H1 (cell line): ENCODE measurements at regions not wholly inside any gene's neighbourhood (a gene's known extent, or its start where the extent isn't known, plus 50 kb on each side); places are given as distances from the start of the nearest gene placed in this dataset.

ENCODE experiments used
- CTCF ChIA-PET: fragments of 300-600 bp; sonication (Branson Sonifier 250); formaldehyde crosslinking; loops from one replicate; lab custom pipeline; 2021; ENCODE audit not compliant: partially characterized antibody; lab: Charles Lee
- POLR2A ChIA-PET: fragments of 300-600 bp; sonication (Branson Sonifier 250); formaldehyde crosslinking; loops from one replicate; lab custom pipeline; 2021; ENCODE audit warnings: inconsistent platforms; ENCODE audit not compliant: partially characterized antibody; lab: Charles Lee
- DNase-seq, 2 experiments: peaks; one replicate each; pipeline versions ENCODE4 v3.0.0 to v3.0.0-alpha.2; 2010 to 2022; ENCODE audit warnings: low spot score in 2 of 2, low read depth in 1 of 2, mixed read lengths in 1 of 2
- FAIRE-seq: peaks from 2 replicates; lab custom pipeline; 2011; peaks lifted over from hg19 to GRCh38; lab: Jason Lieb, UNC
- H2AFZ ChIP-seq: 2 replicates; pipeline ENCODE4 v1.8.1; 2012; ENCODE audit warnings: low read length, inconsistent platforms
- H2AK5ac ChIP-seq: 2 replicates; pipeline ENCODE4 v1.6.1; 2013; ENCODE audit warnings: low read depth, low read length
- H2BK120ac ChIP-seq: replicated peaks from 2 replicates; pipeline ENCODE3; 2013; ENCODE audit warnings: low read depth, low read length, inconsistent platforms
- H2BK12ac ChIP-seq: 2 replicates; pipeline ENCODE4 v1.6.1; 2013; ENCODE audit warnings: low read depth, low read length
- H2BK15ac ChIP-seq: 2 replicates; pipeline ENCODE4 v1.6.1; 2013; ENCODE audit warnings: low read length
- H2BK20ac ChIP-seq: 2 replicates; pipeline ENCODE4 v1.6.1; 2013; ENCODE audit warnings: low read length
- H2BK5ac ChIP-seq: 2 replicates; pipeline ENCODE4 v1.6.1; 2013; ENCODE audit warnings: low read depth, low read length
- H3K14ac ChIP-seq: 2 replicates; pipeline ENCODE4 v1.6.1; 2013; ENCODE audit warnings: inconsistent platforms; ENCODE audit not compliant: insufficient read length
- H3K18ac ChIP-seq: 2 replicates; pipeline ENCODE4 v1.6.1; 2013; ENCODE audit warnings: low read length; ENCODE audit errors: extremely low read depth
- H3K23ac ChIP-seq: 2 replicates; pipeline ENCODE4 v1.6.1; 2013; ENCODE audit warnings: inconsistent platforms; ENCODE audit not compliant: insufficient read length
- H3K23me2 ChIP-seq: 2 replicates; pipeline ENCODE4 v1.6.1; 2013; ENCODE audit warnings: low read depth, low read length
- H3K27ac ChIP-seq: 2 replicates; pipeline ENCODE4 v1.6.1; 2011; ENCODE audit warnings: low read depth, low read length, inconsistent platforms
- H3K27me3 ChIP-seq, 4 experiments: replicated peaks in 1 of 4; 1 replicate in 1 of 4; 2 replicates in 3 of 4; pipeline versions ENCODE4 v1.6.1 to v1.8.1; 2011 to 2013; ENCODE audit warnings: low read length in 3 of 4, mild to moderate bottlenecking in 3 of 4, inconsistent platforms in 2 of 4, mixed read lengths in 2 of 4, moderate library complexity in 1 of 4; ENCODE audit not compliant: control insufficient read depth in 3 of 4, insufficient read depth in 3 of 4; ENCODE audit errors: extremely low read depth in 1 of 4
- H3K36me3 ChIP-seq, 4 experiments: 2 replicates each; pipeline versions ENCODE4 v1.6.1 to v1.8.1; 2011 to 2013; ENCODE audit warnings: mild to moderate bottlenecking in 4 of 4, low read length in 3 of 4, moderate library complexity in 2 of 4, control low read depth in 1 of 4, inconsistent platforms in 1 of 4; ENCODE audit not compliant: insufficient read depth in 4 of 4, control insufficient read depth in 2 of 4
- H3K4ac ChIP-seq: replicated peaks from 2 replicates; pipeline ENCODE3; 2013; ENCODE audit warnings: low read length, low read depth, mixed read lengths, inconsistent platforms; ENCODE audit not compliant: insufficient read length
- H3K4me1 ChIP-seq, 4 experiments: replicated peaks in 1 of 4; 1 replicate in 1 of 4; 2 replicates in 3 of 4; pipeline versions ENCODE4 v1.6.1 to v1.8.1; 2011 to 2013; ENCODE audit warnings: low read length in 3 of 4, inconsistent platforms in 2 of 4, mixed read lengths in 1 of 4; ENCODE audit not compliant: insufficient read depth in 4 of 4, control insufficient read depth in 3 of 4
- H3K4me2 ChIP-seq, 2 experiments: 2 replicates each; pipeline versions ENCODE4 v1.6.1 to v1.8.1; 2011 to 2013; ENCODE audit warnings: low read depth in 2 of 2, low read length in 2 of 2, control low read depth in 1 of 2, inconsistent platforms in 1 of 2, mild to moderate bottlenecking in 1 of 2; ENCODE audit not compliant: insufficient read depth in 1 of 2
- H3K4me3 ChIP-seq, 4 experiments: fragments of 200-600, 300-600 bp in 1 of 4; sonication (generic), shearing (Covaris generic), sonication (Bioruptor Twin) in 1 of 4; 2 replicates each; pipeline versions ENCODE4 v1.5.1 to v1.8.1; 2011 to 2016; ENCODE audit warnings: low read length in 4 of 4, low read depth in 3 of 4, control low read depth in 2 of 4, inconsistent platforms in 2 of 4, mild to moderate bottlenecking in 2 of 4, mixed read lengths in 1 of 4, moderate library complexity in 1 of 4; ENCODE audit not compliant: insufficient read depth in 2 of 4; ENCODE audit errors: extremely low read depth in 1 of 4
- H3K56ac ChIP-seq: replicated peaks from 2 replicates; pipeline ENCODE3; 2013; ENCODE audit warnings: low read depth, mild to moderate bottlenecking, mixed read lengths, low read length, inconsistent platforms; ENCODE audit not compliant: insufficient read length
- H3K79me1 ChIP-seq: 2 replicates; pipeline ENCODE4 v1.6.1; 2013; ENCODE audit warnings: low read depth, low read length, control low read depth
- H3K79me2 ChIP-seq, 2 experiments: 2 replicates each; pipeline versions ENCODE4 v1.6.1 to v1.8.1; 2012 to 2013; ENCODE audit warnings: low read length in 2 of 2, mild to moderate bottlenecking in 2 of 2, inconsistent platforms in 1 of 2; ENCODE audit not compliant: insufficient read depth in 2 of 2, control insufficient read depth in 1 of 2
- H3K9ac ChIP-seq, 4 experiments: replicated peaks in 1 of 4; 1 replicate in 1 of 4; 2 replicates in 3 of 4; pipeline versions ENCODE4 v1.6.1 to v1.8.1; 2011 to 2013; ENCODE audit warnings: low read depth in 3 of 4, low read length in 3 of 4, control low read depth in 2 of 4, mild to moderate bottlenecking in 2 of 4, moderate library complexity in 2 of 4, inconsistent platforms in 1 of 4; ENCODE audit errors: extremely low read depth in 1 of 4
- H3K9me3 ChIP-seq, 2 experiments: 2 replicates each; pipeline versions ENCODE4 v1.6.1 to v1.8.1; 2012 to 2013; ENCODE audit warnings: mild to moderate bottlenecking in 2 of 2, moderate library complexity in 2 of 2, control low read depth in 1 of 2, inconsistent platforms in 1 of 2, low read depth in 1 of 2, low read length in 1 of 2, mixed read lengths in 1 of 2; ENCODE audit not compliant: insufficient read depth in 2 of 2
- H4K20me1 ChIP-seq, 2 experiments: replicated peaks in 1 of 2; 2 replicates each; pipeline versions ENCODE3 to v1.8.1; 2011 to 2013; ENCODE audit warnings: inconsistent platforms in 2 of 2, low read length in 2 of 2, mild to moderate bottlenecking in 1 of 2; ENCODE audit not compliant: insufficient read depth in 2 of 2, control insufficient read depth in 1 of 2
- H4K5ac ChIP-seq: 2 replicates; pipeline ENCODE4 v1.6.1; 2013; ENCODE audit warnings: low read length, low read depth, mixed read lengths, inconsistent platforms; ENCODE audit not compliant: insufficient read length
- H4K8ac ChIP-seq: 2 replicates; pipeline ENCODE4 v1.8.0; 2013; ENCODE audit warnings: mild to moderate bottlenecking, moderate library complexity, low read length, inconsistent platforms; ENCODE audit not compliant: insufficient read depth; ENCODE audit errors: extremely low read depth
- H4K91ac ChIP-seq: replicated peaks from 2 replicates; pipeline ENCODE3; 2013; ENCODE audit warnings: low read length, mixed read lengths, inconsistent platforms; ENCODE audit not compliant: insufficient read length
- EP300 ChIP-seq, 2 experiments: IDR thresholded peaks; 1 replicate in 1 of 2; 2 replicates in 1 of 2; pipeline ENCODE4 v1.6.1; 2011 to 2012; ENCODE audit warnings: low read depth in 2 of 2, low read length in 2 of 2, mild to moderate bottlenecking in 2 of 2, borderline replicate concordance in 1 of 2, inconsistent platforms in 1 of 2, moderate library complexity in 1 of 2
- GABPA ChIP-seq: IDR thresholded peaks from 2 replicates; pipeline ENCODE4 v1.6.1; 2011; ENCODE audit warnings: mild to moderate bottlenecking, low read length, moderate library complexity, borderline replicate concordance; ENCODE audit not compliant: insufficient read depth
- RFX5 ChIP-seq: IDR thresholded peaks from 2 replicates; pipeline ENCODE4 v1.6.1; 2011; ENCODE audit warnings: low read depth, low read length, improper control_type of control experiment, borderline replicate concordance
- SAP30 ChIP-seq: fragments of 300-600 bp; sonication (generic); IDR thresholded peaks from 2 replicates; pipeline ENCODE4 v1.7.1; 2012; ENCODE audit warnings: low read length, moderate library complexity, mild to moderate bottlenecking, inconsistent platforms; ENCODE audit not compliant: insufficient read depth, insufficient replicate concordance
- SIX5 ChIP-seq: IDR thresholded peaks from 2 replicates; pipeline ENCODE4 v1.6.1; 2011; ENCODE audit warnings: mild to moderate bottlenecking, low read depth, low read length
- SP1 ChIP-seq: IDR thresholded peaks from 2 replicates; pipeline ENCODE4 v1.6.1; 2011; ENCODE audit warnings: low read depth, low read length
- SP4 ChIP-seq: IDR thresholded peaks from 2 replicates; pipeline ENCODE4 v1.6.1; 2012; ENCODE audit warnings: low read length, inconsistent platforms
- TAF1 ChIP-seq: IDR thresholded peaks from 2 replicates; pipeline ENCODE4 v1.6.1; 2011; ENCODE audit warnings: mild to moderate bottlenecking, low read depth, low read length
- TBP ChIP-seq: IDR thresholded peaks from 2 replicates; pipeline ENCODE4 v1.6.1; 2011; ENCODE audit warnings: low read depth, low read length, improper control_type of control experiment
- ZNF274 ChIP-seq: IDR thresholded peaks from 2 replicates; pipeline ENCODE4 v1.7.0; 2012; ENCODE audit warnings: low read length, borderline replicate concordance; ENCODE audit errors: extremely low read depth
- WGBS, 2 experiments: shearing (Covaris generic) in 1 of 2; methylation state at CpG; one replicate each; pipeline versions ENCODE4 v1.1.6 to v1.1.7; 2013 to 2015; ENCODE audit warnings: low lambda C conversion rate in 2 of 2, mixed read lengths in 2 of 2, inconsistent platforms in 1 of 2, low coverage in 1 of 2, missing lambda C conversion rate in 1 of 2; ENCODE audit not compliant: insufficient replicate concordance in 2 of 2, insufficient coverage in 1 of 2, insufficient read length in 1 of 2; ENCODE audit errors: extremely low coverage in 1 of 2, missing lambda C conversion rate in 1 of 2; 5-methylcytosine and 5-hydroxymethylcytosine counted together
- TF ChIP-seq, protein P1 (sequence below), 3 experiments: IDR thresholded peaks; 1 replicate in 2 of 3; 2 replicates in 1 of 3; pipeline versions ENCODE4 v1.5.1 to v1.6.1; 2011; ENCODE audit warnings: low read length in 3 of 3, mild to moderate bottlenecking in 3 of 3, inconsistent platforms in 2 of 3, low read depth in 1 of 3, moderate library complexity in 1 of 3; ENCODE audit not compliant: insufficient read depth in 1 of 3; ENCODE audit errors: control extremely low read depth in 1 of 3

DNA sequence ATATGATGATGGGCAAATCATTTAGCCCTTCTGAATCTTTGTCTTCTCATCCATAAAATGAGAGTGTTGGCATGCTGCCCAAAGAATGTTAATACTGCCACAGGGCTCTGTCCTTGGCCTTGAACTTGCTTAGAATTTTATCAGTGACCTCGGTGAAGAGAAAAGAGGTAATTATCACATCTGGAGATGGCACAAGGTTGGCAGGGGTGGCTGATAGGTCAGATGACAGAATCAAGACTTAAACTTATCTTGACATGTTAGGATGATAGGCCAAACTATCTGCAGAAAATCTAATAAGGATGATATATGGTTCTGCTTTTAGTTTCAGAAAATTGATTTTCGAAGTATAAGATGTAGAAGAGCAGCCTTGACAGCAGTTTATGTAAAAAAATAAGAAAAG lies 599.1 kb upstream of the CLINT1 start:
- no peaks in the 10 kb centered on the region for H3K79me1 ChIP-seq
- WGBS, 2 experiments = 93% methylated on average over 2 of the region's 2 CpGs; no CpG with 5 or more reads in 1 of the 2 experiments
- H3K27ac ChIP-seq = no peak overlapping the region
- no peak for FAIRE-seq
- H3K23me2 ChIP-seq = no peaks in the 10 kb centered on the region
- H3K36me3 ChIP-seq = no peaks in the 10 kb centered on the region
- H3K9me3 ChIP-seq = no peaks in the 10 kb centered on the region
- no peaks in the 10 kb centered on the region for H3K4me1 ChIP-seq
- H3K4ac ChIP-seq = no peak overlapping the region
- H4K91ac ChIP-seq = no peak overlapping the region
- H2BK5ac ChIP-seq = no peak overlapping the region
- H3K56ac ChIP-seq = no peak overlapping the region
- POLR2A ChIA-PET = no interaction called here
- no peak overlapping the region for H3K4me3 ChIP-seq
- DNase-seq = no peak
- H2AFZ ChIP-seq = no peak overlapping the region
- peaks cover 0 to under 1% (median 0%) of the 10 kb centered on the region in 4 experiments; a peak in 1 of 7 replicates for H3K27me3 ChIP-seq
- no peak overlapping the region for H4K8ac ChIP-seq
- no peak overlapping the region for H2BK12ac ChIP-seq
- no peak overlapping the region for H3K23ac ChIP-seq
- no peak overlapping the region for H2BK120ac ChIP-seq
- CTCF ChIA-PET = no interaction called here
- no peaks in the 10 kb centered on the region for H3K79me2 ChIP-seq
- H3K9ac ChIP-seq = no peak overlapping the region
- H3K14ac ChIP-seq = no peak overlapping the region
- no peak overlapping the region for H2AK5ac ChIP-seq
- no peak overlapping the region for H3K18ac ChIP-seq
- H2BK15ac ChIP-seq = no peak overlapping the region
- no peak overlapping the region for H2BK20ac ChIP-seq
- H4K5ac ChIP-seq = no peak overlapping the region
- H3K4me2 ChIP-seq = no peak overlapping the region
- no peaks in the 10 kb centered on the region for H4K20me1 ChIP-seq
- TF ChIP-seq SAP30 (no peak), ZNF274 (no peak), GABPA (no peak), TAF1 (no peak), SIX5 (no peak), SP4 (no peak), TBP (no peak), EP300 (IDR thresholded peaks at IDR 0.05; ENCODE audit: borderline replicate concordance in 1 of 2, low read depth in 2 of 2, low read length in 2 of 2) (no peak), RFX5 (no peak), SP1 (no peak)
- TF ChIP-seq, protein P1, sequence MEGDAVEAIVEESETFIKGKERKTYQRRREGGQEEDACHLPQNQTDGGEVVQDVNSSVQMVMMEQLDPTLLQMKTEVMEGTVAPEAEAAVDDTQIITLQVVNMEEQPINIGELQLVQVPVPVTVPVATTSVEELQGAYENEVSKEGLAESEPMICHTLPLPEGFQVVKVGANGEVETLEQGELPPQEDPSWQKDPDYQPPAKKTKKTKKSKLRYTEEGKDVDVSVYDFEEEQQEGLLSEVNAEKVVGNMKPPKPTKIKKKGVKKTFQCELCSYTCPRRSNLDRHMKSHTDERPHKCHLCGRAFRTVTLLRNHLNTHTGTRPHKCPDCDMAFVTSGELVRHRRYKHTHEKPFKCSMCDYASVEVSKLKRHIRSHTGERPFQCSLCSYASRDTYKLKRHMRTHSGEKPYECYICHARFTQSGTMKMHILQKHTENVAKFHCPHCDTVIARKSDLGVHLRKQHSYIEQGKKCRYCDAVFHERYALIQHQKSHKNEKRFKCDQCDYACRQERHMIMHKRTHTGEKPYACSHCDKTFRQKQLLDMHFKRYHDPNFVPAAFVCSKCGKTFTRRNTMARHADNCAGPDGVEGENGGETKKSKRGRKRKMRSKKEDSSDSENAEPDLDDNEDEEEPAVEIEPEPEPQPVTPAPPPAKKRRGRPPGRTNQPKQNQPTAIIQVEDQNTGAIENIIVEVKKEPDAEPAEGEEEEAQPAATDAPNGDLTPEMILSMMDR (IDR thresholded peaks at IDR 0.05; ENCODE audit: control extremely low read depth in 1 of 3, insufficient read depth in 1 of 3, low read depth in 1 of 3, low read length in 3 of 3) = no peak
